NCI-H146 treated with DMSO at 0.1 percent for 48 hours (cell line): ENCODE measurements at regions not wholly inside any gene's neighbourhood (a gene's known extent, or its start where the extent isn't known, plus 50 kb on each side); places are given as distances from the start of the nearest gene placed in this dataset.
A peak's percentile ranks its signal among the peaks of the same experiment; 100 is the strongest.

Experiments used
- DNase-seq: peaks from one replicate; lab custom pipeline; 2025; ENCODE audit not compliant: unreplicated experiment; lab: John Stamatoyannopoulos, UW

DNA sequence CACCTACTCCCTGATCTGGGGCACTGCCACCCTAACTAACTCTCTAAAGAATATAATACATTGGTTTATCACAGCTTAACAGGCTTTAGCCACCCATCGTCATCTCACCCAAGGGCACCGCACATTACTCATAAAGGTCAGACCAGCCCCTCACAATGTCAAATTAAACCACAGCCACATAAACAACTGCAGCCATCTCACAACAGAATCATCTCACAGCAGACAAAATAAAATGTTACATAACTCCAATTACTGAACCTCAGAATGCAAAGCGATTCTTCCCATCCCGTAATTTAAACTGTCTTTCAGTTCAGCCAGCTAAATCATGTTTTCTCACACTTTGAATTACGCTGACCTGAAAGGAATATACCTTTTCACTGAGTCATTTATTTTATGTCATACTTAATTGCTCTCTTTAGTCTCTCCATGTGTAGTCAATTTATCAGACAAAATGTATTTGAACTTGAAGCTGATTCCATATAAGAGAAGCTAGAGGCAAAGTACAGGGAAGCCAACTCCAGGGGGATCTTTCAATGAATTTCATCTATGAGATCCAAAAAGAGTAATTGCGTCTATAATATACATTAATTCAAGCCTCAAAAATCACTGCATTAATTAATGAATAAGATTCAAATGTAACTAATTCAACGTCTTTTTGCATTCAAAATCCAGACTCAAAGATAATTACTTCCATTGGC is 96.9 kb upstream of the NEBL start:
- DNase-seq, result peak; percentile 52

DNA sequence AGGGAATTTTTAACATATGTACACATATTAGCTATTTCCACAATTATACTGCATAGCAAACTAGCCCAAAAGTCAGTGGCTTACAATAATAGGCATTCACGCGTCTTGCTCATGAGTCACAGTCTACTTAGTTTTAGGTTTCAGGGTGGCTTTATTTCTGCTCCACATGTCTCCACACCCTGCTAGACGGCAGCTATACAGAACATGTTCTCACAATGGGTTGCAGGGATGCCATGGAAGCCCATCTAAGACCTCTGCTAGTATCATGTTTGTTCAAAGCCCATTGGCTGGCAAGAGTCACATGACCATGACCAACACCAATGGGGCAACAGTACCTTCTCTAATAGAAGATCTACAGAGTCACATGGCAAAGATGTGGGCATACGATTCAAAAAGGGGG is 96.3 kb upstream of the NEBL start:
- peak; percentile 36 for DNase-seq

DNA sequence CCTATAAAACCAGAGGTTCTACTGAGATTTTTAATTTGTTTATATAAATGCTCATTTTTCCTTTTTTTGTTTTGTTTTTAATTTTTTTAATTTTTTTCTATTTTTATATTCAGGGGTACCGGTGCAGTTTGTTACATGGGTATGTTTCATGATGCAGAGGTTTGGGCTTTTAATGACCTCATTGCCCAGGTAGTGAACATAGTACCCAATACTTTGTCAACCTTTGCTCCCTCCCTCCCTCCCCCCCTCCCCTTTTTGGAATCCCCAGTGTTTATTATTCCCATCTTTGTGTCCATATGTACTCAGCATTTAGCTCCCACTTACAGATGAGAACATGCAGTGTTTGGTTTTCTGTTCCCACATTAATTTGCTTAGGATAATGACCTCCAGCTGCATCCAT is 94.4 kb upstream of the NEBL start:
- peak; percentile 55 for DNase-seq

DNA sequence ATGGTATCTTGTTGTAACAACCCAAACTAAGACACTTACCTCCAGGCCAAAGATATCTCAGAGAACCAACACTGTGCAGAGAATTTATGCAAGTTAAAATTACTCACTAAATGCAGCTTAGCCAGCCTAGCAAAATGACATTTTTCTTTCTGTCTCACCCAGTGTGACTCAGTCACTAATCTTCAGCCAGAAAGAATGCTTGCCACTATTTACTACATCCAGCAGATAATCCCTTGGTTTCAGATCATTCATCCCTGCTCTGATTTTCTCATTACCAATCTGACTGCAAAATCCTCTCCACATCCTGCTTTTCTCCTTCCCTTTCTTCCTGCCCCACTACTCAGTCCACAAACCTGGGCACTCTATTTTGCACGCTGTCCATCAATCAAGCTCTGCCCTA is 93.5 kb upstream of the NEBL start:
- no peak for DNase-seq

DNA sequence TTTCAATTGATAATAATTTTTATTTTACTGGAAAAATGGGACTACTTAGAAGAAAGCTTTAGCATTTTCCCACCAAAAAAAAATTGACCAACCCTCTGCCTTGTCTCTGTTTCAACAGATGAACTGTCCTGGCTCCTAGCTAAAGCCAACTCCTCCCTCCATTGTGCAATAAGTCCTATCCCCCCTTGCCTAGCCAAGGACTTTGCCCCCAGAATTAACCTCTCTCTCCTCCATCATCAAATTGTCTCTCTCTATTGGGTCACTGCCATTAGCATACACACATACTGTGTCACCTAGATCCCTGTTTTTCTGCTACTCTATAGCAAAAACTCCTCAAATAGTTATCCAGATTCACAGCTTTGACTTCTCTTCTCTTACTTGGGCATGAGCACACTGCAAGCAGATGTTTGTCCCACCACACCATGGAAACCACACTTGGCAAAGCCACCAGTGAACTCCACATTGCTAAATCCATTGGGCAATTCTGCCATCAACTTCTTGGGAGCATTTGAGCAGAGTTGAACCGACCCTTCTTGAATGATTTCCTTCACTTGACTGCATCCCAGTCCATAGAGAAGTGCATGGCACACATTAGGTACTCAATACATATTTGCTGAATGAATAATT is 91.4 kb upstream of the NEBL start:
- no peak for DNase-seq

DNA sequence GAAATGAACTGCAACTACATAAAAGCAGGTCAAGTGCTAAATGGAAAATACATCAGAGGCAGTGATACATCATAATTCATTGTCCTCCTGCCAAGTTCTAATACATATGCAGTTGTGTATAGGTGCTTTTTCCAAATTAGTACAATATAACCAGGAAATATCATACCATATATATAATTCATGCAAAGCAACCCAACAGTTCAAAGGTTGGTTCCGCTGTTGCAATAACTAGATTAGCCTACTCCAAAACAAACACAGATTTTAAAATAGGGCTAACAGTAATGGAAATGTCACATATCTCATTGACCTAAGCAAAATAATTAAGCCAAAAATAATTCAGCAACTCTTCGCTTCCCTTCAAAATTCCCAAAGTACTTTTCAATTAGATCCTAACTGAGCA is 88.9 kb upstream of the NEBL start:
- no peak for DNase-seq

DNA sequence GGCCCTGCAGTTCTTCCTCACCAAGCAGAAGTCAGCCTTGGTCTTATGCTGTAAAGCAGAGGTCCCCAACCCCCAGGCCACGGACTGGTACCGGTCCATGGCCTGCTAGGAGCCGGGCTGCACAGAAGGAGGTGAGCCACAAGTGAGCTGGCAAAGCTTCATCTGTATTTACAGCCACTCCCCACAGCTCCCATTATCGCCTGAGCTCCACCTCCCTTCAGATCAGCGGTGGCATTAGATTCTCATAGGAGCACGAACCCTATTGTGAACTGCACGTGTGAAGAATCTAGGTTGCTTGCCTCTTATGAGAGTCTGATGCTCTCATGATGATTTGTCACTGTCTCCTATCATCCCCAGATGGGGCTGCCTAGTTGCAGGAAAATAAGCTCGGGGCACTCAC is 87.6 kb upstream of the NEBL start:
- DNase-seq, result peak; percentile 91

DNA sequence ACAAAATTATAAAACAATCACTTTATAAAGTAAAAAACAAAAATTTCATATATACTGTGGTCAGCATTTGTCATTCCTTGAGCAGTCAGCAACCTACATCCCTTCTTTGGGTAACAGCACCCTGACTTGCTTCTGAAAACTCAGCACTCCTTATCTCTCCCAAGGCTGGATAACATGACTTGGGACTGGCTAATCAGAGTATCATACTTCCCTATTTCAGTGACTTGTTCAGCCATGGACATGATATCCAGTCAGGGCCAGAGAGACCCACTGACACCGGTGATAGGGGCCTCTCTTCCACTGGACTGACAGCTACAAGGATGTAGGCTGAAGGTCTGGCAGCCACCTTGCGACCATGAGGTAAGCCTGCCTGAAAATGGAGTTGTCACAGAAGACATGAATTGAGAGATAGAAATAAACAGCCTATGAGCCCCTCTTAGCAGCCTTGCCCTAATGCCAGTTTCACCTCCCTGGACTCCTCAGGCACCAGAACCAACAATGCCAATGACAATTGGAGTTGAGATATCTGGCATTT is 84.4 kb upstream of the NEBL start:
- no peak for DNase-seq

DNA sequence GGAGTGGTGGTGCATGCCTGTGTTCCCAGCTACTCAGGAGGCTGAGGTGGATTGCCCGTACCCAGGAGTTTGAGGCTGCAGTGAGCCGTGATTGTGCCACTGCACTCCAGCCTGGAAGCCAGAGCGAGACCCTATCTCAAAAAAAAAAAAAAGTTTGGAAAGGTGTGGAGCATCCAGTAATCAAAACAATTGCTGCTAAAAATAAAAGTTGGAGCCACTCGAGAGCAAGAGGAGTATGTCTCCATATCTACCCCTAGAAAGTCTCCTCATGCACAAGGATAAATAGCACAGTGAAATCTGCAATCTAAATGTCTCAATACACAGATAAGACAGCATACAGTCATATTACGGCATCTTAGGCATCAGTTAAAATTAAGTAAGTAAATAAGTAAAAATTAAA is 81.5 kb upstream of the NEBL start:
- no peak for DNase-seq

DNA sequence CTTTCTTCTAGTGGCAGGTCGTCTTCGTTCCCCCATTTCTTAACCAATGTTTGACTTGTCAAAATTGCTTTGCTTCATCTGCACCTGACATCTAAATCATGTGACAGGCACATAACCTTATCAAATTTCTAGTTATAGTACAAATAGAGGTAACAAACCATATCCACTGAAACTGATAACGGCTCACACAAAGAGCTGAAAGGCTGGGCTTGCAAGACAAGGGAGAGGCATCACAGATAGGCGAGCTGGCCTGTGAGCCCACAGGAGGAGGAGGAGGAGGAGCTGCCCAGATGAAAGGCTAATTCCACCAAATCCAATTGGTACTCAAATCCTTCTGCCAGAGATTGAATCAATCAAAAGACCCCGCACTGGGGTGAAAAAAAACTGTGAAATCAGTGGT is 80.2 kb upstream of the NEBL start:
- DNase-seq, result peak; percentile 98

DNA sequence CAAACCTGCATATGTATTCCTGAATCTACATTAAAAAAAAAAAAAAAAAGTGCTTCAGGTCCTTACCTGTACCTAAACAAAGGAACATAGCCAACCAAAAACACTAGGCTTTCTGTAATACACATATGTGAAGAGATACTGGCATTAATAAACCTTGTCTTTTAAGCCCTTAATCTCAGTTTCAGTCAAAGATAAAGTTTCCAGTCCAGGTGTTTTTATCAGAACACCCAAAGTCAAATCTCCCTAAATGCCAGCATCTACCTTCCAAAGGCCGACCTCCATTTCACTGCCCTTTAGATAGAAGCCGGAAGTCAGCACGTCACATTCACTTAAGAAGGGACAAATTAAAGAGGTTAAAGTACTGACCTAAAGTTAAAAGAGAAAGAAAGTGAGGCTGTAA is 79.8 kb upstream of the NEBL start:
- DNase-seq, result peak; percentile 83

DNA sequence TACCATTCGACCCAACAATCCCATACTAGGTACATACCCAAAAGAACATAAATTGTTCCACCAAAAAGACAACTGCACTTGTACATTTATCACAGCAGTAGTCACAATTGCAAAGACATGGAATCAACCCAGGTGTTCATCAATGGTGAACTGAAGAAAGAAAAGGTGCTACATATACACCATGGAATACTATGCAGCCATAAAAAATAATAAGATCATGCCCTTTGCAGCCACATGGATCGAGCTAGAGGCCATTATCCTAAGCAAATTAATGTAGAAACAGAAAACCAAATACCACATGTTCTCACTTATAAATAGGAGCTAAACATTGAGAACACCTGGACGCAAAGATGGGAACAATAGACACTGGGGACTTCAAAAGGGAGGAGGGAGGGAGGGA is 79.3 kb upstream of the NEBL start:
- no peak for DNase-seq

DNA sequence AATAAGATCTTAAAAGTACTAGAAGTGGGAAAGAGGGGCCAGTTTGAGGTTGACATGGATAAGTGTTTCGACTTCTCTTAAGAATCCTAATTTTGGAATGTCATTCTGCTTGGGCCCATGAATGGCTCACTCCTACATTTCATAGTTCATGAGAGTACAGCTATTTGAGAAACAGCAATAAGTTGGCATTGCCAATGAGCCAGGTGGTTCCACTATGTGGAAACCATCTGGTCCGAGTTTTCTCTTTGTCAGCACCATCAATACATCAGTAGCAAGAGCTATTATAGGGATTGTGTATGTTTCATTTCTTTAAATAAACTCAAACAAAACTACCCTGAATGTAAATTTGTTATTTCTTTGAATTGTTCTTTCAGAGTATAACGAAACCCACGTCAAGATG is 78.1 kb upstream of the NEBL start:
- no peak for DNase-seq

DNA sequence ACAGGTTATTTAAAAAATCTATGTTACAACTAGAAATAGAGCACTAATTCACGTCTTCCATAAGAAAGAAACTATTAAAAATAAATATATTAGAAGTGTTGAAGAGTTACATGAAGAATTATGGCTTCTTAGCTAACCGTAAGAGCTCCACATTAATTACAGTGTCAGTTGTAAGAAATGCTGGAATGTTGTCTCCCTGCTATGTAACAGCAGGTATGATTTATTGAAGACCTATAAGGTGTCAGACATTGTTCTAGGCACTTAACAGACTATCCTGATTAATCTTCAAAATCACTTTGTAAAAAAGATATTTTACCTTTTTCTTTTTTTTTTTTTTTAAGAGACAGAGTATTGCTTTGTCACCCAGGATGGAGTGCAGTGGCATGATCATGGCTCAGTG is 75.8 kb upstream of the NEBL start:
- DNase-seq, result no peak

DNA sequence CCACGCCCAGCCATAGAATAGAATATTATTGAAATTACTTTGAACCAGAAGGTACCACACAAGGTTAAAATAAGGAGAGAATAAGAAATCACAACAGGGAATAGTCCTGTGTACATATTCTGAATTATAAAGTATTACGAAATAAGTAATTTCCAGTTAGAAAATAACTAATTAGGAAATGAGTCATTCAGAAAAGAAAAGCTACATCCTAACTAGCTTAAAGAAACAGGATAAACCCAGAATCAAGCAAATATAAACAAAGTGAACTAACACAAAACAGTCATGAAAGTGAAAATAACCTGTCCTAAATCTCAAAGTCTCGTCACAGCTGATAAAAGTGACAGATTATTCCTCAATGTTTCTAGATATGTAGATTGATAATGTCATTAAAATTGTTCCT is 74.8 kb upstream of the NEBL start:
- DNase-seq, result no peak

DNA sequence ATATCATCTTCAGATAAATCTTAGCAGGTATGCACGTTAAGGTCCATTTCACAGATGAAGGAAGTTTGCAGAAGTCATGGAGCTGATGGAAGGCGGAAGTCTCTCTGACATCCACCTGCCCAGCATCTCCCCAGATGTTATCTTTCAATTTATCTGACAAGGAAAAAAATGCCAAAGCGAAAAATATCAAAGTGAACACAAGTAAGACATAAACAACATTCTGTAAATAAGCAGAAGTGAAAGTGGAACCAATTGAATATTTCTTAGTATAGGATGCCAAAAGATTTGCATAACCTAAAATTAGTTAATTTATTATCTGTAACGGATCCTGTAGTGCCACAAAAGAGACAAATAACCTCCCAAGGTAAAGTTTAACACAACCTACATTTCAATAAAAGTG is 73.6 kb upstream of the NEBL start:
- no peak for DNase-seq

DNA sequence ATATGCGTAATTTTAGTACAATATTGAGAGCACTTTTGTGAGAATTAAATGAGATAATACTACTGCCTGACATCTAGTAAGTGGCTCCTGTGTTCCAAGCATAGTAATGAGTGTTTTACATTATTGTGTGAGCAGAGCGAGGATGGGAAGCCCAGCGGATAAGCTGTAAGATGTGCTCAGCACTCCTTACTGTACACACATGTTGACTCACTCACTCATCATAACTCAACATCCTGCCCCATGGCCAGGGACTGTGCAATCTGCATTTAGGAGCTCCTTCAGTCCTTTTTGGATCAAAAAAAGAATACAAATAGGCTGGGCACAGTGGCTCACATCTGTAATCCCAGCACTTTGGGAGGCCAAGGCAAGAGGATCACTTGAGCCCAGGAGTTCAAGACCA is 72.9 kb upstream of the NEBL start:
- no peak for DNase-seq

DNA sequence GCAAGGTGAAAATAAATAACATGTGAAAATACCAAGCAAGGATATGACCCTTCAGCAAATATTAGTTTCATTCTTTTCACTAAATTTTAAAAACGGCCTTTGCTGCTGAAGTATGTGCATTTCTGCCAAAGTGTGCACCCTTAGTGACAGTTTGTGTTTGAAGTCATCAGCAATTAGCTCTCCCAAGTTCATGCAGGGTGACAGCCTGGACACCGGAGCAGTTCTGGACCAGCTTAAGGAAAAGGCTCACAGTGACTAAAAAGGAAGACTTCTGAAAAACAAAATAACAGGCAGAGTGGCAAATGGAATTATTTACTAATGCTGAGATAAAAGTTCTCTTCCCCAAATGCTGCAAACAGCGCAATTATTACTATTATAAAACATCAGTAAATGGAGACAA is 69.3 kb upstream of the NEBL start:
- DNase-seq, result no peak

DNA sequence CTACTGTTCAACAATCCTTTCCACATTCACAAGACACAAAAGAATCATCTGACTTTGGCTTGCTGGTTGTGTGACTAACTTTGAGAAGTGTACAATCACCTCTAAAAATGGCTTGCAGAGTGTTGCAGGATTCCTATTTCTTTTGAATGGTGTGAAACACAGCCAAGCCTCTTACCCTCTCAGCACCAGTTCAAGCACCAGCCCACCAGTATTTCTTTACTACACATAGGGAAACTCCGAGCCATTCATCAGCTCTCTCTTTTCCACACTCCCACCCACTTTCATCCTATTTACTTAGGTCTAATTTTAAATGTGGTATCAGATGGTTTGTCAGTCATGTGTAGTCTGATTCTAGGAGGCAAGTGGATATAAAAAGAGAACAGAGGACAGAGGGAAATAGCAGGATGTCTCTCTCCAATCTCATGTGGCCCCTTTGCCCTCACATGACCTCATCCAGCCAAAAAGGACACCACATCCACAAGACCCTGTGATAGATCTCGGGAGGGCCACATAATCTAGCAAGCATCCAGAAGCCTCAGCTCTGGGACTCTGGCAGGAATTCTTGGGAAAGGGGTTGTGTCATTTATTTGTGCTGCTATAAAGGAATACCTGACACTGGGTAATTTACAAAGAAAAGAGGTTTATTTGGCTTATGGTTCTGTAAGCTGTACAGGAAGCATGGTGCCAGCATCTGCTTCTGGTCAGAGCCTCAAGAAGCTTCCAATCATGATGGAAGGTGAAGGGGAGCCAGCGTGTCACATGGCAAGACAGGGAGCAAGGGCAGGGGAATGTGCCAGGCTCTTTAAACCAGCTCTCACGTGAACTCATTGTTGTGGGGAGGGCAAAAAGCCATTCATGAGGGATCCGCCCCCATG is 66.8 kb upstream of the NEBL start:
- DNase-seq, result no peak

DNA sequence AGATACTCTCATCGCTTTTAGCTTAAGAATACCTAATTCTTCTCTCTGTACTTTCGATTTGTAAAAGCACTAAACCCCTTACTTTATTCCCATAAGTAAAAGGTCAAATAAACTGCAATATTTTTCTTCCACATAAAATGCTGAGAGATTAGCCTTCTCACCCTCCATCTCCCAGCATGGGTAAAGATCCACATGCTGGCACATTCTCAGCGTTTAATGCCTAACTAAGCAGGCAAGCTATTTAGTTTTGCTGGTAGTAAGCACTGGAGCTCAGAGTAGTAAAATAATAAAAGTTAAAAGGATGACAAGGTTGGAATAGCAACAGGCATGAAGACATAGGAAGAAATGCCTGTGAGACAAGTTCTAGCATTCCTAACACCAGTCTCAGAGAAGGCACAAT is 65.9 kb upstream of the NEBL start:
- no peak for DNase-seq

DNA sequence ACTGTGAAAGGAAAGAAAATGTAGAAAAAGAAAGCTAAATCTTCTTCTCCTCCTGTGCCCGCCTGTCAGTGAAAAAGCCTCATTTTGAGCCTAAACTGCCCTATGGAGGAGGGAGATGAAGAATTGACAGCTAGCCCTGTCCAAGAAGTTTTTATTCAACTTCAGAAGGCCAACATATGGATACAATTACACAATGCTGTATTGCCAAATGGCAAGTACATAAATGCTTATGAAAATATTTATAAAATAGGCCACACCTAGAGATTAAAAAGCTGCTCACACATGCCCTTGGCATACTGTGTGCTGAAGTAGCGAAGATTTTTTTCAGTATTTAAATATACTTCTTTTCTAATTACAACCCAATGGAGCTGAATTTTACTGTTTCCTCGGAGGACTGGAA is 65.1 kb upstream of the NEBL start:
- DNase-seq, result no peak

DNA sequence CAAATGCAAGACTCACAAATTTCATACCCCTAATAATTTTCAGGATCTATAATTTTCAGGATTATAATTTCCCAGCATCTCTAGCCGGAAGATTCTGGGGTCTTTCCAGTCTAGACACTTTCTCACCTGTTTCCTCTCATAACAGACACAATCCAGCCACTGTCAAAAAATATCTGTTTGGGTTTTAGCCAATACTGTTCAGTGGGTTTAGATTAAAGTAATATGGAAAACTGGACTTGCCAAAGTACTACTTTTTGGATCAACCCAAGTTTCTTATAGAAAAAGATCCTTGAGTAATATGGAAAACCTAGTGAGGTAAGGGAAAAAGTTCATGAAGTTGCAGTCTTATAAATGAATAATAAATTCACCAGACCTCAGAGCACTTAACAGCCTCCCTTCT is 62.1 kb upstream of the NEBL start:
- DNase-seq, result no peak
